H9 (cell line): ENCODE measurements at regions not wholly inside any gene's neighbourhood (a gene's known extent, or its start where the extent isn't known, plus 50 kb on each side); places are given as distances from the start of the nearest gene placed in this dataset.

Source experiments
- DNase-seq: peaks from one replicate; pipeline ENCODE4 v3.0.0-alpha.2; 2017
- H2AFZ ChIP-seq: one replicate; pipeline ENCODE4 v1.6.1; 2013; ENCODE audit warnings: mild to moderate bottlenecking, low read length, control low read depth, moderate library complexity
- H2AK5ac ChIP-seq: 2 replicates; pipeline ENCODE4 v1.6.1; 2013; ENCODE audit warnings: low read length, control low read depth, mixed read lengths; ENCODE audit not compliant: insufficient read length
- H2BK120ac ChIP-seq: one replicate; pipeline ENCODE4 v1.6.1; 2013; ENCODE audit warnings: low read depth, mild to moderate bottlenecking, low read length, control low read depth, inconsistent platforms; ENCODE audit not compliant: poor library complexity, severe bottlenecking
- H2BK12ac ChIP-seq: 2 replicates; pipeline ENCODE4 v1.6.1; 2013; ENCODE audit warnings: low read length, control low read depth, mixed read lengths, low read depth; ENCODE audit not compliant: insufficient read length
- H2BK15ac ChIP-seq: 2 replicates; pipeline ENCODE4 v1.6.1; 2013; ENCODE audit warnings: low read depth, low read length, control low read depth
- H2BK20ac ChIP-seq: one replicate; pipeline ENCODE4 v1.6.1; 2013; ENCODE audit warnings: low read depth, mild to moderate bottlenecking, low read length, control low read depth, inconsistent platforms; ENCODE audit not compliant: poor library complexity, severe bottlenecking
- H2BK5ac ChIP-seq: 2 replicates; pipeline ENCODE4 v1.6.1; 2013; ENCODE audit warnings: low read length, control low read depth, mixed read lengths; ENCODE audit not compliant: insufficient read length
- H3K14ac ChIP-seq: 2 replicates; pipeline ENCODE4 v1.6.1; 2013; ENCODE audit warnings: low read length, control low read depth; ENCODE audit not compliant: insufficient read depth
- H3K18ac ChIP-seq: 2 replicates; pipeline ENCODE4 v1.6.1; 2013; ENCODE audit warnings: low read depth, mild to moderate bottlenecking, mixed read lengths, low read length, control low read depth; ENCODE audit not compliant: insufficient read length
- H3K23ac ChIP-seq: 2 replicates; pipeline ENCODE4 v1.6.1; 2013; ENCODE audit warnings: low read length, control low read depth, mixed read lengths, low read depth; ENCODE audit not compliant: insufficient read length
- H3K23me2 ChIP-seq: 2 replicates; pipeline ENCODE4 v1.6.1; 2013; ENCODE audit warnings: low read depth, mild to moderate bottlenecking, mixed read lengths, low read length, control low read depth; ENCODE audit not compliant: insufficient read length, poor library complexity, severe bottlenecking
- H3K27ac ChIP-seq: 2 replicates; pipeline ENCODE4 v1.5.1; 2013; ENCODE audit warnings: low read length, control low read depth, mixed read lengths, low read depth; ENCODE audit not compliant: insufficient read length
- H3K27me3 ChIP-seq: 2 replicates; pipeline ENCODE4 v1.6.1; 2013; ENCODE audit warnings: low read length, control low read depth, inconsistent platforms; ENCODE audit not compliant: insufficient read depth
- H3K4ac ChIP-seq: 2 replicates; pipeline ENCODE4 v1.6.1; 2013; ENCODE audit warnings: low read depth, mild to moderate bottlenecking, control low read depth, inconsistent platforms, low read length, moderate library complexity
- H3K4me1 ChIP-seq: 2 replicates; pipeline ENCODE4 v1.6.1; 2013; ENCODE audit warnings: low read length, control low read depth, inconsistent platforms; ENCODE audit not compliant: insufficient read depth
- H3K4me2 ChIP-seq: 2 replicates; pipeline ENCODE4 v1.6.1; 2013; ENCODE audit warnings: low read length, control low read depth, mixed read lengths; ENCODE audit not compliant: insufficient read length, insufficient read depth
- H3K56ac ChIP-seq: 2 replicates; pipeline ENCODE4 v1.6.1; 2013; ENCODE audit warnings: low read depth, mild to moderate bottlenecking, mixed read lengths, low read length, control low read depth; ENCODE audit not compliant: insufficient read length
- H3K79me1 ChIP-seq: 2 replicates; pipeline ENCODE4 v1.6.1; 2013; ENCODE audit warnings: low read depth, mild to moderate bottlenecking, moderate library complexity, low read length, control low read depth, inconsistent platforms; ENCODE audit not compliant: insufficient read depth, poor library complexity, severe bottlenecking
- H3K79me2 ChIP-seq: 2 replicates; pipeline ENCODE4 v1.6.1; 2013; ENCODE audit warnings: low read length, control low read depth, inconsistent platforms; ENCODE audit not compliant: insufficient read depth
- H3K9ac ChIP-seq: 2 replicates; pipeline ENCODE4 v1.6.1; 2013; ENCODE audit warnings: low read length, control low read depth, mixed read lengths; ENCODE audit not compliant: insufficient read length; ENCODE audit errors: extremely low read depth
- H3K9me3 ChIP-seq: one replicate; pipeline ENCODE4 v1.6.1; 2013; ENCODE audit warnings: low read depth, low read length, inconsistent platforms; ENCODE audit not compliant: control insufficient read depth
- H3T11ph ChIP-seq: one replicate; pipeline ENCODE4 v1.6.1; 2013; ENCODE audit warnings: mild to moderate bottlenecking, low read length, control low read depth, inconsistent platforms
- H4K20me1 ChIP-seq: one replicate; pipeline ENCODE4 v1.6.1; 2013; ENCODE audit not compliant: control insufficient read depth, insufficient read length, insufficient read depth
- H4K5ac ChIP-seq: 2 replicates; pipeline ENCODE4 v1.6.1; 2013; ENCODE audit warnings: low read depth, mild to moderate bottlenecking, mixed read lengths, low read length, control low read depth; ENCODE audit not compliant: insufficient read length
- H4K8ac ChIP-seq: replicated peaks from 2 replicates; pipeline ENCODE4 v1.6.1; 2013; ENCODE audit warnings: low read length, control low read depth, mixed read lengths, low read depth; ENCODE audit not compliant: insufficient read length
- H4K91ac ChIP-seq: 2 replicates; pipeline ENCODE4 v1.6.1; 2013; ENCODE audit warnings: low read depth, mild to moderate bottlenecking, moderate library complexity, mixed read lengths, low read length, control low read depth; ENCODE audit not compliant: insufficient read length
- H3K27ac Mint-ChIP-seq, 3 experiments: 2 replicates in 2 of 3; 3 replicates in 1 of 3; pipeline ENCODE4 v1.8.0; 2020 to 2021; ENCODE audit warnings: mixed read lengths in 3 of 3, mild to moderate bottlenecking in 1 of 3, moderate library complexity in 1 of 3
- H3K27me3 Mint-ChIP-seq: 2 replicates; pipeline ENCODE4 v1.8.0; 2021; ENCODE audit warnings: low read depth, mild to moderate bottlenecking, moderate library complexity, mixed read lengths
- H3K36me3 Mint-ChIP-seq, 3 experiments: 2 replicates in 2 of 3; 3 replicates in 1 of 3; pipeline ENCODE4 v1.8.0; 2020 to 2021; ENCODE audit warnings: low read depth in 3 of 3, mixed read lengths in 3 of 3; ENCODE audit not compliant: insufficient read depth in 1 of 3
- H3K4me1 Mint-ChIP-seq, 2 experiments: 2 replicates each; pipeline ENCODE4 v1.8.0; 2020; ENCODE audit warnings: mixed read lengths in 2 of 2
- H3K4me3 Mint-ChIP-seq, 2 experiments: 2 replicates in 1 of 2; 3 replicates in 1 of 2; pipeline ENCODE4 v1.8.0; 2020 to 2021; ENCODE audit warnings: mild to moderate bottlenecking in 2 of 2, mixed read lengths in 2 of 2, moderate library complexity in 1 of 2
- H3K9me3 Mint-ChIP-seq, 2 experiments: 2 replicates in 1 of 2; 3 replicates in 1 of 2; pipeline ENCODE4 v1.8.0; 2020; ENCODE audit warnings: mild to moderate bottlenecking in 2 of 2, mixed read lengths in 2 of 2, moderate library complexity in 1 of 2
- CTCF ChIP-seq: fragments of 200-600 bp; sonication (generic); conservative IDR thresholded peaks from 3 replicates; pipeline ENCODE4 v1.8.0; 2021; ENCODE audit warnings: antibody characterized with exemption, mild to moderate bottlenecking
- WGBS: extraction: QIAGEN DNeasy Blood & Tissue Kit; methylation state at CpG from one replicate; pipeline ENCODE4 v1.1.7; 2013; ENCODE audit warnings: missing lambda C conversion rate, low lambda C conversion rate, mixed read lengths; ENCODE audit not compliant: insufficient read length; ENCODE audit errors: extremely low coverage; 5-methylcytosine and 5-hydroxymethylcytosine counted together

- Mint-ChIP-seq H3K9me3 (no peaks in the 10 kb centered on the region; a peak in 1 of 5 replicates), H3K36me3 (no peaks in the 10 kb centered on the region; a peak in 1 of 7 replicates), H3K4me1 (peaks cover 3 to 5% of the 10 kb centered on the region in 2 experiments), H3K4me3 (no peak overlapping the region), H3K27ac (no peak overlapping the region), H3K27me3 (peaks cover 2% of the 10 kb centered on the region)
- no CpG with 5 or more reads among the region's 6 CpGs for WGBS
- H2BK12ac ChIP-seq = no peak overlapping the region
- H3T11ph ChIP-seq = no peak overlapping the region
- no peak overlapping the region for H2AFZ ChIP-seq
- no peaks in the 10 kb centered on the region for H3K79me2 ChIP-seq
- H2AK5ac ChIP-seq = no peak overlapping the region
- H3K27me3 ChIP-seq = no peaks in the 10 kb centered on the region
- H2BK20ac ChIP-seq = no peak overlapping the region
- H2BK15ac ChIP-seq = no peak overlapping the region
- no peak overlapping the region for H2BK120ac ChIP-seq
- no peaks in the 10 kb centered on the region for H3K23me2 ChIP-seq
- H3K4ac ChIP-seq = no peak overlapping the region
- H4K20me1 ChIP-seq = no peaks in the 10 kb centered on the region
- TF ChIP-seq CTCF = no peak
- no peak overlapping the region for H3K18ac ChIP-seq
- H3K4me1 ChIP-seq = no peaks in the 10 kb centered on the region
- H3K9ac ChIP-seq = no peak overlapping the region
- no peak overlapping the region for H2BK5ac ChIP-seq
- H4K5ac ChIP-seq = no peak overlapping the region
- no peaks in the 10 kb centered on the region for H3K79me1 ChIP-seq
- H4K91ac ChIP-seq = no peak overlapping the region
- no peak overlapping the region for H3K4me2 ChIP-seq
- H3K27ac ChIP-seq = no peak overlapping the region
- no peak overlapping the region; the same call in 1 of the 2 replicates for H3K14ac ChIP-seq
- no peak overlapping the region for H3K23ac ChIP-seq
- no peak overlapping the region for H3K56ac ChIP-seq
- H4K8ac ChIP-seq = no peak overlapping the region
- no peaks in the 10 kb centered on the region for H3K9me3 ChIP-seq
- peak; percentile 20 for DNase-seq
Observed at GRCh38 chr2:72036595-72036994, 111.1 kb downstream of the CYP26B1 start.
